Neural cell (in vitro differentiated cells): ENCODE measurements at regions not wholly inside any gene's neighbourhood (a gene's known extent, or its start where the extent isn't known, plus 50 kb on each side); places are given as distances from the start of the nearest gene placed in this dataset.

Experiments
- H2AFZ ChIP-seq: fragments of 200-600, 300-800 bp; sonication (generic), shearing (Covaris generic); 2 replicates; pipeline ENCODE4 v1.6.0; 2014; ENCODE audit warnings: low read depth, mild to moderate bottlenecking, antibody characterized with exemption, low read length, moderate library complexity
- H3F3A ChIP-seq: fragments of 200-600 bp; shearing (Covaris generic); 2 replicates; pipeline ENCODE4 v1.6.1; 2016; ENCODE audit warnings: mild to moderate bottlenecking, moderate library complexity, mixed read lengths, antibody characterized with exemption, low read length; ENCODE audit not compliant: insufficient read depth, poor library complexity, severe bottlenecking
- H3K27ac ChIP-seq: fragments of 200-600, 300-800 bp; sonication (generic), shearing (Covaris generic); 2 replicates; pipeline ENCODE4 v1.5.1; 2014; ENCODE audit warnings: mild to moderate bottlenecking, low read length, moderate library complexity
- H3K27me3 ChIP-seq: fragments of 300-800, 200-600 bp; sonication (generic), shearing (Covaris generic); 2 replicates; pipeline ENCODE4 v1.6.0; 2014; ENCODE audit warnings: mild to moderate bottlenecking, low read depth, low read length, moderate library complexity; ENCODE audit not compliant: insufficient read depth
- H3K36me3 ChIP-seq: fragments of 300-800, 200-600 bp; sonication (generic), shearing (Covaris generic); 2 replicates; pipeline ENCODE4 v1.5.1; 2014; ENCODE audit warnings: mild to moderate bottlenecking, antibody characterized with exemption, low read length, moderate library complexity; ENCODE audit not compliant: insufficient read depth
- H3K4me2 ChIP-seq: fragments of 300-800, 200-600 bp; sonication (generic), shearing (Covaris generic); 2 replicates; pipeline ENCODE4 v1.6.0; 2014; ENCODE audit warnings: mild to moderate bottlenecking, low read length
- H3K4me3 ChIP-seq: fragments of 300-800, 200-600 bp; sonication (generic), shearing (Covaris generic); 2 replicates; pipeline ENCODE4 v1.5.1; 2014; ENCODE audit warnings: mild to moderate bottlenecking, low read length, moderate library complexity
- H3K79me2 ChIP-seq: fragments of 200-600 bp; shearing (Covaris generic); replicated peaks from 2 replicates; pipeline ENCODE4 v1.6.0; 2014; ENCODE audit warnings: mild to moderate bottlenecking, low read length, moderate library complexity; ENCODE audit not compliant: insufficient read depth
- H3K9ac ChIP-seq: fragments of 300-800, 200-600 bp; sonication (generic), shearing (Covaris generic); 2 replicates; pipeline ENCODE4 v1.6.1; 2016; ENCODE audit warnings: mild to moderate bottlenecking, low read length, mixed read lengths
- H3K9me2 ChIP-seq: fragments of 200-600 bp; shearing (Covaris generic); 2 replicates; pipeline ENCODE4 v1.6.1; 2016; ENCODE audit warnings: mild to moderate bottlenecking, low read length, mixed read lengths; ENCODE audit not compliant: insufficient read depth
- H3K9me3 ChIP-seq: fragments of 200-600, 300-800 bp; sonication (generic), shearing (Covaris generic); 2 replicates; pipeline ENCODE4 v1.6.1; 2016; ENCODE audit warnings: mild to moderate bottlenecking, mixed run types, low read length, moderate library complexity, mixed read lengths
- H4K20me1 ChIP-seq: fragments of 200-600 bp; shearing (Covaris generic); 2 replicates; pipeline ENCODE4 v1.6.1; 2016; ENCODE audit warnings: mild to moderate bottlenecking, mixed run types; ENCODE audit not compliant: insufficient read depth
- EP300 ChIP-seq: fragments of 450-650 bp; conservative IDR thresholded peaks from 2 replicates; pipeline ENCODE4 v1.6.1; 2014; ENCODE audit warnings: antibody characterized with exemption, mild to moderate bottlenecking, moderate library complexity; ENCODE audit not compliant: poor library complexity, severe bottlenecking
- MXI1 ChIP-seq: fragments of 450-650 bp; conservative IDR thresholded peaks from 2 replicates; pipeline ENCODE4 v1.6.1; 2014; ENCODE audit warnings: antibody characterized with exemption, mild to moderate bottlenecking; ENCODE audit not compliant: poor library complexity, severe bottlenecking
- SMC3 ChIP-seq: fragments of 450-650 bp; conservative IDR thresholded peaks from 2 replicates; pipeline ENCODE4 v1.6.1; 2014; ENCODE audit warnings: antibody characterized with exemption, mild to moderate bottlenecking, moderate library complexity; ENCODE audit not compliant: poor library complexity
- small RNA-seq, 3 experiments: library from RNA; depleted of rRNA; stranded (forward); fragments of <200 nt; gene quantifications; one replicate each; pipeline ENCODE3, GENCODE V24; 2012

DNA sequence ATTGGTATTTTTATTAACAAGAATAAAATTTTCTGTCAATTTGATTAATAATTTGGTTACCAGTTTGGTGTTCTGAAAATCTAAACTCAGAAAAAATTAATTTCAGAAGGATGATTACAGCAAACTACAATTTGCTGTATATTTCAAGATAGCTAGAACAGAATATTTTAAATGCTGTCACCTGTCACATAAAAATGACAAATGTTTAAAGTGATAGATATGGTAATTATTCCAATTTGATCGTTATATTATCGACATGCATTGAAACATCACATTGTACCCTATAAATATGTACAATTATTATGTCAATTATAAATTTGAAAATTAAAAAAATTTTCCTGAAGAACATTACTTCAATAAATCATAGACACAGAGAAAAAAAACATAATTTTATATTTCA is 56.9 kb upstream of the SLITRK5 start:
- Histone ChIP-seq H4K20me1 (no peaks in the 10 kb centered on the region), H2AFZ (no peak overlapping the region), H3K79me2 (no peaks in the 10 kb centered on the region), H3K4me2 (no peak overlapping the region), H3K9ac (no peak overlapping the region), H3F3A (no peaks in the 10 kb centered on the region), H3K36me3 (no peaks in the 10 kb centered on the region), H3K27me3 (no peaks in the 10 kb centered on the region), H3K9me3 (no peaks in the 10 kb centered on the region), H3K27ac (no peak overlapping the region), H3K4me3 (no peak overlapping the region), H3K9me2 (no peaks in the 10 kb centered on the region)
- TF ChIP-seq EP300 (peak; percentile 58), MXI1 (no peak), SMC3 (no peak)

Small RNA genes lying in the stretch of these regions (small RNA-seq; reads per million reads assigned to genes)
- gene UBBP5, result 0 reads per million in 3 experiments
